WTC11 (cell line): ENCODE measurements at regions not wholly inside any gene's neighbourhood (a gene's known extent, or its start where the extent isn't known, plus 50 kb on each side); places are given as distances from the start of the nearest gene placed in this dataset.

Experiments used
- ATAC-seq: fragments of 200-7000 bp; cut with Tn5 transposase; 2 replicates; pipeline ENCODE4 v1.10.0; 2021; ENCODE audit warnings: mild to moderate bottlenecking, moderate library complexity
- CTCF ChIA-PET: fragments of 300-600 bp; sonication (Branson Sonifier 250); formaldehyde crosslinking; loops from one replicate; lab custom pipeline; 2021; ENCODE audit warnings: antibody characterized with exemption; lab: Charles Lee
- POLR2A ChIA-PET: fragments of 350-600 bp; sonication (Branson Sonifier 250); formaldehyde crosslinking; loops from one replicate; lab custom pipeline; 2021; ENCODE audit warnings: antibody characterized with exemption; lab: Charles Lee
- DNase-seq: peaks from one replicate; pipeline ENCODE4 v3.0.0; 2021; ENCODE audit warnings: low spot score
- H3K27ac Mint-ChIP-seq: 2 replicates; pipeline ENCODE4 v1.8.0; 2021; ENCODE audit warnings: mixed read lengths
- H3K27me3 Mint-ChIP-seq: 2 replicates; pipeline ENCODE4 v1.8.0; 2021; ENCODE audit warnings: low read depth, mild to moderate bottlenecking, moderate library complexity, mixed read lengths
- H3K36me3 Mint-ChIP-seq: 2 replicates; pipeline ENCODE4 v1.8.0; 2021; ENCODE audit warnings: mixed read lengths
- H3K4me1 Mint-ChIP-seq: 2 replicates; pipeline ENCODE4 v1.8.0; 2022; ENCODE audit warnings: mixed read lengths
- H3K4me3 Mint-ChIP-seq: 2 replicates; pipeline ENCODE4 v1.8.0; 2021; ENCODE audit warnings: mild to moderate bottlenecking, moderate library complexity, mixed read lengths
- H3K9me3 Mint-ChIP-seq: 2 replicates; pipeline ENCODE4 v1.8.0; 2021; ENCODE audit warnings: mixed read lengths
- ATF1 ChIP-seq: sonication (generic); formaldehyde crosslinking; IDR thresholded peaks from 2 replicates; pipeline ENCODE4 v1.8.1; 2023; ENCODE audit warnings: mild to moderate bottlenecking, moderate library complexity, missing genetic modification reagents
- CREM ChIP-seq: sonication (generic); formaldehyde crosslinking; IDR thresholded peaks from 2 replicates; pipeline ENCODE4 v1.8.1; 2022; ENCODE audit warnings: mild to moderate bottlenecking, missing genetic modification reagents, moderate library complexity
- ELF4 ChIP-seq: sonication (generic); formaldehyde crosslinking; IDR thresholded peaks from 2 replicates; pipeline ENCODE4 v1.8.1; 2022; ENCODE audit warnings: low read depth, mild to moderate bottlenecking, moderate library complexity, missing genetic modification reagents
- ETV6 ChIP-seq: sonication (generic); formaldehyde crosslinking; IDR thresholded peaks from 2 replicates; pipeline ENCODE4 v1.8.1; 2022; ENCODE audit warnings: mild to moderate bottlenecking, missing genetic modification reagents
- GABPB1 ChIP-seq: sonication (generic); formaldehyde crosslinking; IDR thresholded peaks from 2 replicates; pipeline ENCODE4 v1.8.1; 2023; ENCODE audit warnings: mild to moderate bottlenecking, missing genetic modification reagents
- GTF2I ChIP-seq: fragments of 250-450 bp; sonication (Bioruptor Pico); conservative IDR thresholded peaks from 2 replicates; pipeline ENCODE4 v1.4.0; 2021; ENCODE audit warnings: mild to moderate bottlenecking
- IRF2 ChIP-seq: sonication (generic); formaldehyde crosslinking; IDR thresholded peaks from 2 replicates; pipeline ENCODE4 v1.8.0; 2022; ENCODE audit warnings: low read depth, missing genetic modification reagents, borderline replicate concordance
- KAT7 ChIP-seq: sonication (generic); formaldehyde crosslinking; IDR thresholded peaks from 2 replicates; pipeline ENCODE4 v1.8.1; 2023; ENCODE audit warnings: missing genetic modification reagents, mild to moderate bottlenecking, borderline replicate concordance
- MYBL2 ChIP-seq: sonication (generic); formaldehyde crosslinking; IDR thresholded peaks from 2 replicates; pipeline ENCODE4 v1.8.1; 2023; ENCODE audit warnings: mild to moderate bottlenecking, moderate library complexity, missing genetic modification reagents
- NFE2L1 ChIP-seq: sonication (generic); formaldehyde crosslinking; IDR thresholded peaks from 2 replicates; pipeline ENCODE4 v1.8.1; 2023; ENCODE audit warnings: missing genetic modification reagents
- NFYB ChIP-seq: sonication (generic); formaldehyde crosslinking; conservative IDR thresholded peaks from 2 replicates; pipeline ENCODE4 v1.8.0; 2022; ENCODE audit warnings: low read depth, missing genetic modification reagents
- OVOL2 ChIP-seq: fragments of 250-450 bp; sonication (Bioruptor Pico); IDR thresholded peaks from 2 replicates; pipeline ENCODE4 v1.9.0; 2021; ENCODE audit warnings: mild to moderate bottlenecking, borderline replicate concordance
- RELA ChIP-seq: sonication (generic); formaldehyde crosslinking; IDR thresholded peaks from 2 replicates; pipeline ENCODE4 v1.8.1; 2022; ENCODE audit warnings: missing genetic modification reagents, mild to moderate bottlenecking, borderline replicate concordance
- SP1 ChIP-seq: sonication (generic); formaldehyde crosslinking; conservative IDR thresholded peaks from 2 replicates; pipeline ENCODE4 v1.8.1; 2022; ENCODE audit warnings: missing genetic modification reagents
- ZBTB21 ChIP-seq: sonication (generic); formaldehyde crosslinking; IDR thresholded peaks from 2 replicates; pipeline ENCODE4 v1.8.1; 2023; ENCODE audit warnings: mild to moderate bottlenecking, missing genetic modification reagents, borderline replicate concordance
- ZNF232 ChIP-seq: sonication (generic); formaldehyde crosslinking; IDR thresholded peaks from 2 replicates; pipeline ENCODE4 v1.8.0; 2022; ENCODE audit warnings: mild to moderate bottlenecking, missing genetic modification reagents
- ZNF416 ChIP-seq: fragments of 250-450 bp; sonication (Bioruptor Pico); IDR thresholded peaks from 2 replicates; pipeline ENCODE4 v1.9.0; 2021; ENCODE audit warnings: mild to moderate bottlenecking, inconsistent platforms
- TF ChIP-seq, protein P1 (sequence below): fragments of 250-450 bp; sonication (Bioruptor Pico); IDR thresholded peaks from 2 replicates; pipeline ENCODE4 v2.1.2; 2022; ENCODE audit warnings: mild to moderate bottlenecking, moderate library complexity
- TF ChIP-seq, protein P2 (sequence below): sonication (generic); formaldehyde crosslinking; IDR thresholded peaks from 2 replicates; pipeline ENCODE4 v1.8.0; 2022; ENCODE audit warnings: missing genetic modification reagents
- TF ChIP-seq, protein P3 (sequence below): sonication (generic); formaldehyde crosslinking; IDR thresholded peaks from 2 replicates; pipeline ENCODE4 v1.8.1; 2023; ENCODE audit warnings: mild to moderate bottlenecking, moderate library complexity, missing genetic modification reagents
- TF ChIP-seq, protein P4 (sequence below): sonication (generic); formaldehyde crosslinking; IDR thresholded peaks from 2 replicates; pipeline ENCODE4 v1.8.1; 2023; ENCODE audit warnings: mild to moderate bottlenecking, missing genetic modification reagents, moderate library complexity
- TF ChIP-seq, protein P5 (sequence below): fragments of 250-450 bp; sonication (Bioruptor Pico); IDR thresholded peaks from 2 replicates; pipeline ENCODE4 v1.9.0; 2021; ENCODE audit warnings: moderate library complexity, mild to moderate bottlenecking, inconsistent platforms, borderline replicate concordance
- TF ChIP-seq, protein P6 (sequence below): sonication (generic); formaldehyde crosslinking; IDR thresholded peaks from 2 replicates; pipeline ENCODE4 v1.8.1; 2022; ENCODE audit warnings: mild to moderate bottlenecking, missing genetic modification reagents, moderate library complexity, borderline replicate concordance
- TF ChIP-seq, protein P7 (sequence below): sonication (generic); formaldehyde crosslinking; IDR thresholded peaks from 2 replicates; pipeline ENCODE4 v1.8.0; 2023; ENCODE audit warnings: missing genetic modification reagents, mild to moderate bottlenecking, borderline replicate concordance

DNA sequence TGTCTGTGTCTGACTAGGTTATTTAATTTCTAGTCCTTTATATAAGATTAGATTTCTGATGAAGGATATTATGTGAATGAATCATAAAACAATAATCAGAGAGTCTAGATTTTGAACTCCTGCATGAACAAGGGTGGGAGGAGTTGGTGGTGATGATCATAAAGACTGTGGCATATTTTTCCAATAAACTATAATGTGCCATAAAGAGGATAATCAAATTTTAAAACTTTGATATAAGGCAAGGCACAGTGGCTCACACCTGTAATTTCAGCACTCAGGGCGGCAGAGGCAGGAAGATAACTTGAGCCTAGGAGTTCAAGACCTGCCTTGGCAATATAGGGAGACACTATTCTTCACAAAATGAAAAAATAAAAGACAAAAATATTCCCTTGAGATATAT lies 473.3 kb downstream of the GABRG1 start:
- H3K27me3 Mint-ChIP-seq: peaks cover 3% of the 10 kb centered on the region; the same call in 1 of the 2 replicates
- no peaks in the 10 kb centered on the region for H3K4me1 Mint-ChIP-seq
- CTCF ChIA-PET: no interaction called here
- H3K36me3 Mint-ChIP-seq: no peaks in the 10 kb centered on the region
- TF ChIP-seq CREM (no peak), NFE2L1 (no peak), KAT7 (CRISPR knock-in tag) (no peak), ETV6 (CRISPR knock-in tag) (no peak), ATF1 (CRISPR knock-in tag) (no peak), MYBL2 (no peak), ZNF416 (no peak), ZNF232 (CRISPR knock-in tag) (no peak), RELA (no peak), IRF2 (CRISPR knock-in tag) (no peak), ZBTB21 (CRISPR knock-in tag) (no peak), GTF2I (no peak), GABPB1 (no peak), OVOL2 (CRISPR knock-in tag) (no peak), ELF4 (CRISPR knock-in tag) (no peak)
- TF ChIP-seq, protein P1, sequence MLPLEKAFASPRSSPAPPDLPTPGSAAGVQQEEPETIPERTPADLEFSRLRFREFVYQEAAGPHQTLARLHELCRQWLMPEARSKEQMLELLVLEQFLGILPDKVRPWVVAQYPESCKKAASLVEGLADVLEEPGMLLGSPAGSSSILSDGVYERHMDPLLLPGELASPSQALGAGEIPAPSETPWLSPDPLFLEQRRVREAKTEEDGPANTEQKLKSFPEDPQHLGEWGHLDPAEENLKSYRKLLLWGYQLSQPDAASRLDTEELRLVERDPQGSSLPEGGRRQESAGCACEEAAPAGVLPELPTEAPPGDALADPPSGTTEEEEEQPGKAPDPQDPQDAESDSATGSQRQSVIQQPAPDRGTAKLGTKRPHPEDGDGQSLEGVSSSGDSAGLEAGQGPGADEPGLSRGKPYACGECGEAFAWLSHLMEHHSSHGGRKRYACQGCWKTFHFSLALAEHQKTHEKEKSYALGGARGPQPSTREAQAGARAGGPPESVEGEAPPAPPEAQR (CRISPR knock-in tag): no peak
- TF ChIP-seq, protein P2, sequence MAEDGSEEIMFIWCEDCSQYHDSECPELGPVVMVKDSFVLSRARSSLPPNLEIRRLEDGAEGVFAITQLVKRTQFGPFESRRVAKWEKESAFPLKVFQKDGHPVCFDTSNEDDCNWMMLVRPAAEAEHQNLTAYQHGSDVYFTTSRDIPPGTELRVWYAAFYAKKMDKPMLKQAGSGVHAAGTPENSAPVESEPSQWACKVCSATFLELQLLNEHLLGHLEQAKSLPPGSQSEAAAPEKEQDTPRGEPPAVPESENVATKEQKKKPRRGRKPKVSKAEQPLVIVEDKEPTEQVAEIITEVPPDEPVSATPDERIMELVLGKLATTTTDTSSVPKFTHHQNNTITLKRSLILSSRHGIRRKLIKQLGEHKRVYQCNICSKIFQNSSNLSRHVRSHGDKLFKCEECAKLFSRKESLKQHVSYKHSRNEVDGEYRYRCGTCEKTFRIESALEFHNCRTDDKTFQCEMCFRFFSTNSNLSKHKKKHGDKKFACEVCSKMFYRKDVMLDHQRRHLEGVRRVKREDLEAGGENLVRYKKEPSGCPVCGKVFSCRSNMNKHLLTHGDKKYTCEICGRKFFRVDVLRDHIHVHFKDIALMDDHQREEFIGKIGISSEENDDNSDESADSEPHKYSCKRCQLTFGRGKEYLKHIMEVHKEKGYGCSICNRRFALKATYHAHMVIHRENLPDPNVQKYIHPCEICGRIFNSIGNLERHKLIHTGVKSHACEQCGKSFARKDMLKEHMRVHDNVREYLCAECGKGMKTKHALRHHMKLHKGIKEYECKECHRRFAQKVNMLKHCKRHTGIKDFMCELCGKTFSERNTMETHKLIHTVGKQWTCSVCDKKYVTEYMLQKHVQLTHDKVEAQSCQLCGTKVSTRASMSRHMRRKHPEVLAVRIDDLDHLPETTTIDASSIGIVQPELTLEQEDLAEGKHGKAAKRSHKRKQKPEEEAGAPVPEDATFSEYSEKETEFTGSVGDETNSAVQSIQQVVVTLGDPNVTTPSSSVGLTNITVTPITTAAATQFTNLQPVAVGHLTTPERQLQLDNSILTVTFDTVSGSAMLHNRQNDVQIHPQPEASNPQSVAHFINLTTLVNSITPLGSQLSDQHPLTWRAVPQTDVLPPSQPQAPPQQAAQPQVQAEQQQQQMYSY (CRISPR knock-in tag): no peak
- TF ChIP-seq, protein P3, sequence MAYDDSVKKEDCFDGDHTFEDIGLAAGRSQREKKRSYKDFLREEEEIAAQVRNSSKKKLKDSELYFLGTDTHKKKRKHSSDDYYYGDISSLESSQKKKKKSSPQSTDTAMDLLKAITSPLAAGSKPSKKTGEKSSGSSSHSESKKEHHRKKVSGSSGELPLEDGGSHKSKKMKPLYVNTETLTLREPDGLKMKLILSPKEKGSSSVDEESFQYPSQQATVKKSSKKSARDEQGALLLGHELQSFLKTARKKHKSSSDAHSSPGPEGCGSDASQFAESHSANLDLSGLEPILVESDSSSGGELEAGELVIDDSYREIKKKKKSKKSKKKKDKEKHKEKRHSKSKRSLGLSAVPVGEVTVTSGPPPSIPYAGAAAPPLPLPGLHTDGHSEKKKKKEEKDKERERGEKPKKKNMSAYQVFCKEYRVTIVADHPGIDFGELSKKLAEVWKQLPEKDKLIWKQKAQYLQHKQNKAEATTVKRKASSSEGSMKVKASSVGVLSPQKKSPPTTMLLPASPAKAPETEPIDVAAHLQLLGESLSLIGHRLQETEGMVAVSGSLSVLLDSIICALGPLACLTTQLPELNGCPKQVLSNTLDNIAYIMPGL (CRISPR knock-in tag): no peak
- TF ChIP-seq, protein P4, sequence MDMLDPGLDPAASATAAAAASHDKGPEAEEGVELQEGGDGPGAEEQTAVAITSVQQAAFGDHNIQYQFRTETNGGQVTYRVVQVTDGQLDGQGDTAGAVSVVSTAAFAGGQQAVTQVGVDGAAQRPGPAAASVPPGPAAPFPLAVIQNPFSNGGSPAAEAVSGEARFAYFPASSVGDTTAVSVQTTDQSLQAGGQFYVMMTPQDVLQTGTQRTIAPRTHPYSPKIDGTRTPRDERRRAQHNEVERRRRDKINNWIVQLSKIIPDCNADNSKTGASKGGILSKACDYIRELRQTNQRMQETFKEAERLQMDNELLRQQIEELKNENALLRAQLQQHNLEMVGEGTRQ (CRISPR knock-in tag): no peak
- TF ChIP-seq, all 79 proteins: peak for 0
- peaks cover 16% of the 10 kb centered on the region for H3K9me3 Mint-ChIP-seq
- POLR2A ChIA-PET: no interaction called here
- DNase-seq (no peak), ATAC-seq (no peak)
- no peak overlapping the region for H3K4me3 Mint-ChIP-seq
- H3K27ac Mint-ChIP-seq: no peak overlapping the region

DNA sequence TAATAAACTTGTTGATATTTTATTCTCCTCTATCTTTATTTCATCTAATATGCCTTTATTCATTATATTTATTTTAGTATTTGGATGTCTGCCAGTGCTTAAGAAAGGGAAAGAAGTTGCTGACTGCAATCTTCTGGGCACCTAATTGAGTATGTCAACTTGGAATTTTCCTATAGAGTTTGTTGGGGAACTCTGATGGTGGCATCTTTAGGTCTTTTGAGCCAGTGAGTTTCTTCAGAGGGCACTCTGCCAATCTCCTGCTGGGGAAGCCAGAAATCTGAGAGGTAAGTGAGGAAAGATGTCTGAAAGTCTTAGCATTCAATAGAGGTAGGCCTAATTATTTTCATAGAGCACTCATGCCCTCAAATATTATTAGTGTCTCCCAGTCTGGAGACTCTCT lies 475.0 kb downstream of the GABRG1 start:
- CTCF ChIA-PET: no interaction called here
- Mint-ChIP-seq H3K36me3 (no peaks in the 10 kb centered on the region), H3K27me3 (peaks cover 3% of the 10 kb centered on the region; the same call in 1 of the 2 replicates), H3K4me3 (no peak overlapping the region), H3K4me1 (no peaks in the 10 kb centered on the region), H3K9me3 (peaks cover 16% of the 10 kb centered on the region), H3K27ac (no peak overlapping the region)
- ATAC-seq (no peak), DNase-seq (no peak)
- POLR2A ChIA-PET: no interaction called here
- TF ChIP-seq, protein P5, sequence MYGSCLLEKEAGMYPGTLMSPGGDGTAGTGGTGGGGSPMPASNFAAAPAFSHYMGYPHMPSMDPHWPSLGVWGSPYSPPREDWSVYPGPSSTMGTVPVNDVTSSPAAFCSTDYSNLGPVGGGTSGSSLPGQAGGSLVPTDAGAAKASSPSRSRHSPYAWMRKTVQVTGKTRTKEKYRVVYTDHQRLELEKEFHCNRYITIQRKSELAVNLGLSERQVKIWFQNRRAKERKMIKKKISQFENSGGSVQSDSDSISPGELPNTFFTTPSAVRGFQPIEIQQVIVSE (CRISPR knock-in tag): no peak
- TF ChIP-seq, protein P6, sequence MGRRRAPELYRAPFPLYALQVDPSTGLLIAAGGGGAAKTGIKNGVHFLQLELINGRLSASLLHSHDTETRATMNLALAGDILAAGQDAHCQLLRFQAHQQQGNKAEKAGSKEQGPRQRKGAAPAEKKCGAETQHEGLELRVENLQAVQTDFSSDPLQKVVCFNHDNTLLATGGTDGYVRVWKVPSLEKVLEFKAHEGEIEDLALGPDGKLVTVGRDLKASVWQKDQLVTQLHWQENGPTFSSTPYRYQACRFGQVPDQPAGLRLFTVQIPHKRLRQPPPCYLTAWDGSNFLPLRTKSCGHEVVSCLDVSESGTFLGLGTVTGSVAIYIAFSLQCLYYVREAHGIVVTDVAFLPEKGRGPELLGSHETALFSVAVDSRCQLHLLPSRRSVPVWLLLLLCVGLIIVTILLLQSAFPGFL (CRISPR knock-in tag): no peak
- TF ChIP-seq SP1 (CRISPR knock-in tag) (no peak), NFYB (CRISPR knock-in tag) (no peak)
- TF ChIP-seq, protein P7, sequence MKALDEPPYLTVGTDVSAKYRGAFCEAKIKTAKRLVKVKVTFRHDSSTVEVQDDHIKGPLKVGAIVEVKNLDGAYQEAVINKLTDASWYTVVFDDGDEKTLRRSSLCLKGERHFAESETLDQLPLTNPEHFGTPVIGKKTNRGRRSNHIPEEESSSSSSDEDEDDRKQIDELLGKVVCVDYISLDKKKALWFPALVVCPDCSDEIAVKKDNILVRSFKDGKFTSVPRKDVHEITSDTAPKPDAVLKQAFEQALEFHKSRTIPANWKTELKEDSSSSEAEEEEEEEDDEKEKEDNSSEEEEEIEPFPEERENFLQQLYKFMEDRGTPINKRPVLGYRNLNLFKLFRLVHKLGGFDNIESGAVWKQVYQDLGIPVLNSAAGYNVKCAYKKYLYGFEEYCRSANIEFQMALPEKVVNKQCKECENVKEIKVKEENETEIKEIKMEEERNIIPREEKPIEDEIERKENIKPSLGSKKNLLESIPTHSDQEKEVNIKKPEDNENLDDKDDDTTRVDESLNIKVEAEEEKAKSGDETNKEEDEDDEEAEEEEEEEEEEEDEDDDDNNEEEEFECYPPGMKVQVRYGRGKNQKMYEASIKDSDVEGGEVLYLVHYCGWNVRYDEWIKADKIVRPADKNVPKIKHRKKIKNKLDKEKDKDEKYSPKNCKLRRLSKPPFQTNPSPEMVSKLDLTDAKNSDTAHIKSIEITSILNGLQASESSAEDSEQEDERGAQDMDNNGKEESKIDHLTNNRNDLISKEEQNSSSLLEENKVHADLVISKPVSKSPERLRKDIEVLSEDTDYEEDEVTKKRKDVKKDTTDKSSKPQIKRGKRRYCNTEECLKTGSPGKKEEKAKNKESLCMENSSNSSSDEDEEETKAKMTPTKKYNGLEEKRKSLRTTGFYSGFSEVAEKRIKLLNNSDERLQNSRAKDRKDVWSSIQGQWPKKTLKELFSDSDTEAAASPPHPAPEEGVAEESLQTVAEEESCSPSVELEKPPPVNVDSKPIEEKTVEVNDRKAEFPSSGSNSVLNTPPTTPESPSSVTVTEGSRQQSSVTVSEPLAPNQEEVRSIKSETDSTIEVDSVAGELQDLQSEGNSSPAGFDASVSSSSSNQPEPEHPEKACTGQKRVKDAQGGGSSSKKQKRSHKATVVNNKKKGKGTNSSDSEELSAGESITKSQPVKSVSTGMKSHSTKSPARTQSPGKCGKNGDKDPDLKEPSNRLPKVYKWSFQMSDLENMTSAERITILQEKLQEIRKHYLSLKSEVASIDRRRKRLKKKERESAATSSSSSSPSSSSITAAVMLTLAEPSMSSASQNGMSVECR (CRISPR knock-in tag): no peak
